22Rv1 (cell line): ENCODE measurements at regions not wholly inside any gene's neighbourhood (a gene's known extent, or its start where the extent isn't known, plus 50 kb on each side); places are given as distances from the start of the nearest gene placed in this dataset.

ENCODE experiments used
- H3K27ac ChIP-seq: fragments of 450-650 bp; 2 replicates; pipeline ENCODE4 v1.5.1; 2017
- ZFX ChIP-seq: fragments of 450-650 bp; IDR thresholded peaks from 2 replicates; pipeline ENCODE4 v1.6.1; 2017; ENCODE audit warnings: antibody characterized with exemption, borderline replicate concordance
- TF ChIP-seq, protein P1 (sequence below): fragments of 450-650 bp; IDR thresholded peaks from 2 replicates; pipeline ENCODE4 v1.5.1; 2017; ENCODE audit warnings: mild to moderate bottlenecking

- H3K27ac ChIP-seq = no peak overlapping the region
- TF ChIP-seq, protein P1, sequence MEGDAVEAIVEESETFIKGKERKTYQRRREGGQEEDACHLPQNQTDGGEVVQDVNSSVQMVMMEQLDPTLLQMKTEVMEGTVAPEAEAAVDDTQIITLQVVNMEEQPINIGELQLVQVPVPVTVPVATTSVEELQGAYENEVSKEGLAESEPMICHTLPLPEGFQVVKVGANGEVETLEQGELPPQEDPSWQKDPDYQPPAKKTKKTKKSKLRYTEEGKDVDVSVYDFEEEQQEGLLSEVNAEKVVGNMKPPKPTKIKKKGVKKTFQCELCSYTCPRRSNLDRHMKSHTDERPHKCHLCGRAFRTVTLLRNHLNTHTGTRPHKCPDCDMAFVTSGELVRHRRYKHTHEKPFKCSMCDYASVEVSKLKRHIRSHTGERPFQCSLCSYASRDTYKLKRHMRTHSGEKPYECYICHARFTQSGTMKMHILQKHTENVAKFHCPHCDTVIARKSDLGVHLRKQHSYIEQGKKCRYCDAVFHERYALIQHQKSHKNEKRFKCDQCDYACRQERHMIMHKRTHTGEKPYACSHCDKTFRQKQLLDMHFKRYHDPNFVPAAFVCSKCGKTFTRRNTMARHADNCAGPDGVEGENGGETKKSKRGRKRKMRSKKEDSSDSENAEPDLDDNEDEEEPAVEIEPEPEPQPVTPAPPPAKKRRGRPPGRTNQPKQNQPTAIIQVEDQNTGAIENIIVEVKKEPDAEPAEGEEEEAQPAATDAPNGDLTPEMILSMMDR = no peak
Measured at GRCh38 chr13:42454749-42455148, 119.2 kb upstream of the TNFSF11 start.

GRCh38 chr13:42458193-42458592, 115.8 kb upstream of the TNFSF11 start:
- TF ChIP-seq, protein P1 = no peak
- no peak for TF ChIP-seq ZFX
- H3K27ac ChIP-seq = no peak overlapping the region

- no peak for TF ChIP-seq ZFX
- TF ChIP-seq, protein P1 = no peak
- H3K27ac ChIP-seq = no peak overlapping the region
Measured at GRCh38 chr13:42466123-42466522, 107.8 kb upstream of the TNFSF11 start.

DNA sequence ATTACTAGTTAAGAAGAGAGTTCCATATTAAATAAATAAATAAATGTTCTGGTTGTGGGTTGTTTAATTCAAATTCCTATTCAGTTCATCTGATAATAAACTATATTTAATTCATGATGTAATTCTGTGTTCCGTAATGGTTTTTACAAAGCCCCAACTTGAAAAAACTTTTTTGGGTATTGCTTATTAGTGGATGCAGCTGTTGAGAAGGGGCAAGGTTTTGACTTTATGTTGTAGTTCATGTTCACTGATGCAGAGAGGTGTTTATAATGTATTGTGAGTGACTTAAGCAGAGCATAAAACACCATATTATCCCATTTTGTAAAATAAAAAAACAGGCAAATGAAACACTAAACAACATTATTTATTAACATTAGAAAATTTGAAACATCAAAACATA, 107.3 kb upstream of the TNFSF11 start:
- TF ChIP-seq ZFX = no peak
- TF ChIP-seq, protein P1 = no peak
- H3K27ac ChIP-seq = no peak overlapping the region

DNA sequence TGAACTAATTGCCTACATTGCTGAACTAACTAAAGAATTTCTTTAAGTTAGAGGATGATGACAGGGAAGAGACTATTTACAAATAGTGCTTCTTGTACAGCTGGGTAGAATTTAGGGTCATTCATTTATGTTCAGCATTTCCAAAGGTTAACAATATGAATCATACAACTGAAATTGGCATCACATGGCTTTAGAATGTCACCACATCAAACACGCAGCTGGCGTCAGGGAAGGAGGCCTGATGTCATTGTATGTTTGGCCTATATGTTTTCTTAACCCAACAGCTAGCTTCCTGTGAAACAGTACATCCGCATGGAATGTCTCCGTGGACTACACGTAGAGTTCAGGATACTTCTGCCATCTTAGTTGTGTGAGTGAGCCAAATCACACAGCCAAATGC, 99.0 kb upstream of the TNFSF11 start:
- H3K27ac ChIP-seq = no peak overlapping the region
- TF ChIP-seq ZFX = no peak
- TF ChIP-seq, protein P1 = no peak

GRCh38 chr13:42477596-42478190, 96.3 kb upstream of the TNFSF11 start:
- H3K27ac ChIP-seq = no peak overlapping the region
- no peak for TF ChIP-seq ZFX
- TF ChIP-seq, protein P1 = no peak

DNA sequence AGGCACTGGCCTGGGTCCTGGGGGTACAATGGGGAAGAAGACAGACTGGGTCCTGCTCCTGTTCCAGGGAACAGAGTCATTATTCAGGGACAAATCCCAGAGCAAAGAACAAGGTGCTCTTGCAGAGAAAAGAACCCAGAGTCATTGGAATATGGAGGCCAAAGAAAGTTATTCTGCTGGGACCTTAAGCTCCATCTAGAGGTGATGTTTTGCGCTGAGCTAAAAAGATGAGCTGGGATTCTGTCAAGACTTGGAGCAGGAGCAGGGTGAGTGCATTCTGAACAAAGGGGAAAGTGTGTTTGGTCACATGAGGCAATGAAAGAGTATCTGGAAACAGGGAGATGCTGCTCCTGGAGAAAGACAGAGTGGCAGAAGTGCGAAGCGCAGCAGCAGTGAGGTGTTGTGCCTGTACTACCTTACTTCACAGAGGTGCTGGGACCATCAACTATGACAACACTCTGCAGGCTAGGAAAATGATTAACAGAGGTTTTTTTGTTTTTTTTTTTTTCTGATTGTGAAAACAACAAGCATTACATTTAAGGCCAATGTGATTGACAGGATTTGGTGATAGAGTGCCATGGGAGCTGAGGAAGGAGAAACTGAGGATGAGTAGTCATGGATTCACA, 95.3 kb upstream of the TNFSF11 start:
- TF ChIP-seq ZFX = no peak
- TF ChIP-seq, protein P1 = peak; percentile 62
- H3K27ac ChIP-seq = no peak overlapping the region
